ENCODE measurements at regions not wholly inside any gene's neighbourhood (a gene's known extent, or its start where the extent isn't known, plus 50 kb on each side); places are given as distances from the start of the nearest gene placed in this dataset.
"Not testable (repeated sequence)": the region's sequence is repeated elsewhere in the genome, so short reads cannot be mapped to it uniquely, and the experiment has no call there.

DNA sequence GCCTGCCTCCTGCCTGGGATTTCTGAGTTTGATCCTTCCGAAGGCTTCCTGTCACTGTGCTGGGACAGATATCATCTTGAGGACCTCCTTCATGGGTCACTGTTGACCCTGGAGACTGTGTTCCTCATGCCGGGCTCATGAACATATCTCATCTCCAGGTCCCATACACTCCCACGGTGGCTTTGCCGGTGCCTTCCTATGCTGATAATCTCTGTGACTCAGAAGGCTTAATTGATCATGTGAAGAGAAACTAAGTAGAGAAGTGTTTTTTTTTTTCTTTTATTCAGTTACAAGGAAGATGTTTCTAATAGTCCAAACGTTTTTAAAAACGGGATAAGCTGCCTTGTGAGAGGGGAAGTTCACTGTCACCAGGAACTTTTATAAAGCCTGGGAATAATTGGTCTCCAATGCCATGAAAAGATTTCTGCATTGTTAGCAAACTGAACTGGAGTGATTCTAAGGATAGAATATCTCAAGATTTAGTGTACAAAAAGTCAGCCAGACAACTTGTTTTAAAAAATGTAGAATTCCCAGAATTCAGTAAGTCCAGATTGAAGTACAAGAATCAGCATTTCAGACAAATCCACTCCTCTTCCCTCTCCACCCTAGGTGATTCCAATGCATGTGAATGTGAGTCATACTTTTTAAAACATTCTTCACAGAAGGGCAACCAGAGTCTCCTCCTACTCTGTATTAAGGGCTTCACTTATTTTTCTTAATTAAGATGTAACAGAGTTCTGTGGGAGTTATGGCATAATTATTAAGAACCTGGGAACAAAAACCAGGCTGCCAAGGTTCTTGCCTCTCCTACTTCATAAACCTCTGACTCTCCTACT lies 139.8 kb upstream of the LGR5 start:
- no peak for DNase-seq

GRCh38 chr12:71297930-71298329 lies 140.1 kb upstream of the TSPAN8 start:
- no peak for DNase-seq

DNA sequence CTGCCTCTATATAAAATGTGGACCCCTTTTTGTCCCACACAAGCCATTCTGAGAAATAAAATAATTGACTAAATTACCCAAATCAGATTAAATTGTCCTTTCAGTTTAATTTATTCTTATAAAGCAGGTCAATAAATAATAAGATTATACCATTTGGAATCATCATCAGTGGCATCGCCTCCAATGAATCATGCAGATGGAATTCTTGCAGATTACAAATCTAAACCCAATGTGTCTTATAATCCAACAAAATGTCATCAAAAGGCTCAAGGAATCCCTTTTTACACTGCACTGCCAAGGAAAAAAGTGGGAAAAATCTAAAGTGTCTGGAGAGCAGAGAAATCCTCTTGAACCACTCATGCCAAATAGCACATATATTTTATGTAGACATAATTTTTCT lies 138.2 kb upstream of the TSPAN8 start:
- no peak for DNase-seq

DNA sequence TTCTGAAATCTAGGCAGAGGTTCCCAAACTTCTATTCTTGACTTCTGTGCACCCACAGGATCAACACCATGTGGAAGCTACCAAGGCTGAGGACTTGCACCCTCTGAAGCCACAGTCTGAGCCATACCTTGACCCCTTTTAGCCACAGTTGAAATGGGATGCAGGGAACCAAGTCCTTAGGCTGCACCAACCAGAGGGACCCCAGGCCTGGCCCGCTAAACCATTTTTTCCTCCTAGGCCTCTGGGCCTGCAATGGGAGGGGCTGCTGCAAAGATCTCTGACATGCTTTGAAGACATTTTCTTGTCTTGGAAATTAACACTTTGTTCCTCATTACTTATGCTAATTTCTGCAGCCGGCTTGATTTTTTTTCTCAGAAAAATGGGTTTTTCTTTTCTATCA lies 133.9 kb upstream of the TSPAN8 start:
- no peak for DNase-seq

- DNase-seq: no peak
Observed at GRCh38 chr12:71283883-71284282, 126.1 kb upstream of the TSPAN8 start.

DNA sequence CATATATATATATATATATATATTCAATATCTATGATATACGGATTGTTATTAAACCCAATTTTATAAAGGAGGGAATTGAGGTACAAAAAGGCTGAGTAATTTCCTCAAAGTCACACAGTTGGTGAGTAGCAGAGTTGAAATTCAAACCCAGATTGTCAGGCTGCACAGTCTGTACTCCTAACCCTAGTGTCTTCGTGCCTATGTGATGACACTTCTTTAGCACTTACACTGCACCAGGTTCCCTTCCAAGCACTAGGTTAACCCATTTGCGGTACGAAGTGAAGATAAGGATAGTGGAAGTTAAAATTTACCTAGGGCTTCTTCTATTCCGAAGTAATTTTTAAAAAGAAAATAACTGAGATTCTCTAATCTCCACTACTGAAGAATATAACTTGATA lies 125.1 kb upstream of the TSPAN8 start:
- DNase-seq: no peak

- DNase-seq: no peak
Observed at GRCh38 chr12:71282020-71282419, 124.2 kb upstream of the TSPAN8 start.

GRCh38 chr12:71281425-71281824 lies 123.6 kb upstream of the TSPAN8 start:
- no peak for DNase-seq

DNA sequence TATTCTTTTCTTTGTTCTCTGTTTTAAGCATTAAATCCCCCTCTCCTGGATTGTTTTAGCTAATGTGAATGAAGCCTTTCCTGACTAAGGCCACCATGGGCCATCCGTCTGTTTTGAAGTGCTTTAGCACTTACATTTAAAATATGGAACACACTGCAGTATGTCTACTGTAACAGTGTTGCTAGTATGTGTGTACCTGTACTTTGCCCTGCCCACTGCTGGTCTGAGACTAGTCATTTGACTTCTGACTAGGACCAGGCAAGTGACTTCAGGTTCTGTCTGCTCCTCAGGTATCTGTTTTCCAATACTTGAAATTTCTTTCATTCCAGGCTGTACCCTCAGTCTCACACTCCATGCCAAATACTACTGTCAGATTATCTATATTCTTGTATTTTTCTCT lies 120.1 kb upstream of the TSPAN8 start:
- no peak for DNase-seq

DNA sequence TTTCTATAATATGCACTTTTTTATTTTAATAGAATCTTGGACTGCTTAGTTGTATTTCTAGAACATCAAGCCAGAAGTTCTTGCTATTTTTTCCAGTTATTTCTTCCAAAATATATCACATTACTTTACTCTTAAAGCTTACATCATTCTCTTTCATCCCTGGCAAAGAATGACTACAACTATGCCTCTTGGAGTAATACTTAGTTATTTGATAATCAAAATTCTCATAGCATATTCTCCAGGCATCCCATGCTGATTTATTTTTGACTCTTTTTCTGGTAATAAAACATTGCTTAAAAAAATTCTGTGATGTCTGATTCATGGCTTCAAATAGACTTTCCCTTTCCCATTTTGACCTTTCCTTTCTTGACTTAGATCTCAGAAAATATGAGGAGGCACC lies 118.7 kb upstream of the TSPAN8 start:
- DNase-seq: no peak

- not testable (repeated sequence) for DNase-seq
Observed at GRCh38 chr12:71270794-71271193, 113.0 kb upstream of the TSPAN8 start.

DNA sequence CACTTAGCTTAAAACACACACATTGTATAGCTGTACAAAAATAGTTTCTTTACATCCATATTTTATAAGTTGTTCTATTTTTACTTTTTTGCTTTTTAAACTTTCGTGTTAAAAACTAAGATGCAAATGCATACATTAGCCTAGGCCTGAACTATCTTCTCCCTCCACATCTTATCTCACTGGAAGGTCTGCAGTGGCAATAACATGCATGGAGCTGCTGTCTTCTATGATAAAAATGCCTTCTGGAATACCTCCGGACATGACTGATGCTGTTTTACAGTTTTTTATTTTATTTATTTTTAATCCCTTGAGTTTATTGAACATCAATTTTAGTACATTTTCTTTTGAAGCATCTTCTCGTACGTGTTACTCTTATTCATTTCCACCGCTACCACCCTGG lies 112.3 kb upstream of the TSPAN8 start:
- DNase-seq: no peak

- no peak for DNase-seq
Observed at GRCh38 chr12:71269281-71269598, 111.4 kb upstream of the TSPAN8 start.

DNA sequence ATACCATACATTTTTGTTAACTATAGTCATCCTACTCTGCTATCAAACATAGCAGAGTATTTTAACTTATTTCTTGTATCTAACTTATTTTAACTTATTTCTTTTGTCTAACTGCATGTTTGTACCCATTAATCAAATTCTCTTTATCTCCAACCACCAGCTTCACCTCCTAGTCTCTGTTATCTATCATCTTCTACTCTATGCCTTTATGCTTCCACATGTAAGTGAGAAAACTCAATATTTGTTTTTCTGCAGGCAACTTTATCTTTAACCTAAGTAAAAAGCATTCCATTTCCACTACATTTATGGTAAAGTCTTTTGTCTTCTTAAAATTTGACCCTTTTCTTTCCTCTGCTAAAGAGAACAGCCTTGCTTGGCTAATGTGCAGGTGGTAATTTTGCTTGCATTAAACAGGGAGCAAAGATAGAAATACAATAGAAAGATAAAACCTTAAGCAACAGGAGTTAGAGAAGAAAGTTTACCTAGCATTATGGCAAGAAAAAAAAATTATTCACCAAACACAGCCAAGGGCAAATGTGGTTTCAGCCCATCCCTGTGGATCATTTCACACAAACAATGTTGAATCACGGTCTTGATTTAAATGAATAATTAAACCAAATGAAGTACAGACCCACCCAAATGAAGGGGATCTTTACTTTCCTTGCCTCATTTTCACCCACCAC lies 110.9 kb upstream of the TSPAN8 start:
- DNase-seq: no peak

GRCh38 chr12:71266606-71267005 lies 108.8 kb upstream of the TSPAN8 start:
- no peak for DNase-seq

DNA sequence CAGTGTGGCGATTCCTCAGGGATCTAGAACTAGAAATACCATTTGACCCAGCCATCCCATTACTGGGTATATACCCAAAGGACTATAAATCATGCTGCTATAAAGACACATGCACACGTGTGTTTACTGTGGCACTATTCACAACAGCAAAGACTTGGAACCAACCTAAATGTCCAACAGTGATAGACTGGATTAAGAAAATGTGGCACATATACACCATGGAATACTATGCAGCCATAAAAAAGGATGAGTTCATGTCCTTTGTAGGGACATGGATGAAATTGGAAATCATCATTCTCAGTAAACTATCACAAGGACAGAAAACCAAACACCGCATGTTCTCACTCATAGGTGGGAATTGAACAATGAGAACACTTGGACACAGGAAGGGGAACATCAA lies 107.9 kb upstream of the TSPAN8 start:
- not testable (repeated sequence) for DNase-seq

DNA sequence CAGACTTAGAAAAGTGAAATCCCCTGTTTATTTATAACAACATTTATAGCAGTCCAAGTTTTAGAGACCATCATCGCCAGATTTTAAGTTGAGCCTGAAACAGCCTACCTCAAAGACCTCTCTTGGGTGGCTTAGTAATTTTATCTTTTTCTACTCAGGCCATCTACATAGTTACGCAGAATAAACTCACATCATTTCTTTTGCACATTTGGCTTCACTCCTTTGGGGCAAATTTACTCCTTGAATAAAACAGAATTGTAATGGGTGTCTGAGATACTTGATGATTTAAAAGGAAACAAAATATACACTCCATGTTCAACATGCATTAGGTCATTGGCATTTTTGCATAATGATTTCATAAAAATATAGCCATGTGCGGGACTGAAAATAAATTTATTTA lies 104.7 kb upstream of the TSPAN8 start:
- no peak for DNase-seq

- DNase-seq: no peak
Observed at GRCh38 chr12:71252473-71252872, 94.7 kb upstream of the TSPAN8 start.

GRCh38 chr12:71250166-71250565 lies 92.4 kb upstream of the TSPAN8 start:
- DNase-seq: no peak

- DNase-seq: no peak
Observed at GRCh38 chr12:71243370-71243769, 85.6 kb upstream of the TSPAN8 start.

GRCh38 chr12:71242511-71242910 lies 84.7 kb upstream of the TSPAN8 start:
- DNase-seq: no peak

DNA sequence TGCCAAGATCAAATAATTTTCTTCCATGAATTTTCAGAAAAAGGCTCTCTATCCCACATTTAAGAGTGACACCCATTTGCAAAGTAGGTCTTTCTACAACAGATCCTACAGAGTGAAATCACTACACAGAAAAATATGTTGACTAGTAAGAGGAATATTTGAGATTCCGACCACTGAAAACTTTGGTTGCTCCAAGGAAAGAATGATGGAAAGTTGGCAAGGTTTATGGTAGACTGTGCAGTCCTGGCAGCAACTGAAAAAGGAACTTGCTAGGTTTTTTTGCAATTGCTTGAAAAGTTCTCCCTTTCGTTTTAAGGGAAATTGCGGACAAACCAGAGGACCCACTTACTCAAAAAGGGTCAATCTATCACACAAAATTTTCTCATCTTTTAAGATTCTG lies 83.1 kb upstream of the TSPAN8 start:
- no peak for DNase-seq

DNA sequence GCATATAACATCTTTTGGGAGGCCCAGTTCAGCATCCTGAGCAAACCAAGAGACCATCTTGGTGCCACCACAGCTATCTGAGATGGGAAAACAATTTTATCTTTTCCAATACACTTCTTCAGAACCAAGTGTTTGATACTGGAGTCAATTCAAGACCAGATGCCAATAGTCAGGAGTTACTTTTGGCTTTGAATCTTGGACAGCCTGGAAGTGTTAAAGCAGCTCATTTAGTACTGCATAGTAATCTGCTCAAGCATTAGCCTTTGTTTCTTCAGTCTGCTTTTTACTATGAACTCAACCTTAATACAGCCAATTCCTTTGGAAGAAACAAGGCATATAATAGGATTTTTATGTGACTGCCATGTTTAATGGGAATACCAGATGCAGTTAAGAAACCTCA lies 81.9 kb upstream of the TSPAN8 start:
- no peak for DNase-seq

- DNase-seq: no peak
Observed at GRCh38 chr12:71237128-71237527, 79.3 kb upstream of the TSPAN8 start.

- DNase-seq: no peak
Observed at GRCh38 chr12:71236133-71236660, 78.4 kb upstream of the TSPAN8 start.

Data from NCI-H146 (cell line).